ENCODE measurements at regions not wholly inside any gene's neighbourhood (a gene's known extent, or its start where the extent isn't known, plus 50 kb on each side); places are given as distances from the start of the nearest gene placed in this dataset.

- TF ChIP-seq, protein P1, sequence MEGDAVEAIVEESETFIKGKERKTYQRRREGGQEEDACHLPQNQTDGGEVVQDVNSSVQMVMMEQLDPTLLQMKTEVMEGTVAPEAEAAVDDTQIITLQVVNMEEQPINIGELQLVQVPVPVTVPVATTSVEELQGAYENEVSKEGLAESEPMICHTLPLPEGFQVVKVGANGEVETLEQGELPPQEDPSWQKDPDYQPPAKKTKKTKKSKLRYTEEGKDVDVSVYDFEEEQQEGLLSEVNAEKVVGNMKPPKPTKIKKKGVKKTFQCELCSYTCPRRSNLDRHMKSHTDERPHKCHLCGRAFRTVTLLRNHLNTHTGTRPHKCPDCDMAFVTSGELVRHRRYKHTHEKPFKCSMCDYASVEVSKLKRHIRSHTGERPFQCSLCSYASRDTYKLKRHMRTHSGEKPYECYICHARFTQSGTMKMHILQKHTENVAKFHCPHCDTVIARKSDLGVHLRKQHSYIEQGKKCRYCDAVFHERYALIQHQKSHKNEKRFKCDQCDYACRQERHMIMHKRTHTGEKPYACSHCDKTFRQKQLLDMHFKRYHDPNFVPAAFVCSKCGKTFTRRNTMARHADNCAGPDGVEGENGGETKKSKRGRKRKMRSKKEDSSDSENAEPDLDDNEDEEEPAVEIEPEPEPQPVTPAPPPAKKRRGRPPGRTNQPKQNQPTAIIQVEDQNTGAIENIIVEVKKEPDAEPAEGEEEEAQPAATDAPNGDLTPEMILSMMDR (IDR thresholded peaks at IDR 0.05): no peak
- TF ChIP-seq POLR2A (IDR thresholded peaks at IDR 0.05) (no peak), EP300 (IDR thresholded peaks at IDR 0.05) (no peak)
These were observed 505.5 kb downstream of the XPNPEP1 start for GRCh38 chr10:109417803-109418202.

Measured in tibial nerve (tissue), 4 donors.